MV-4-11 (cell line): ENCODE measurements at regions not wholly inside any gene's neighbourhood (a gene's known extent, or its start where the extent isn't known, plus 50 kb on each side); places are given as distances from the start of the nearest gene placed in this dataset.

Experiments used
- DNase-seq: peaks from one replicate; lab custom pipeline; 2025; lab: John Stamatoyannopoulos, UW

- DNase-seq = no peak
Measured at GRCh38 chr6:159479146-159479545, 213.9 kb downstream of the SOD2 start.

GRCh38 chr6:159473475-159474263 is 219.4 kb downstream of the SOD2 start:
- DNase-seq = no peak

GRCh38 chr6:159470397-159470796 is 222.6 kb downstream of the SOD2 start:
- no peak for DNase-seq

- DNase-seq = no peak
Measured at GRCh38 chr6:159469443-159469842, 223.6 kb downstream of the SOD2 start.

- no peak for DNase-seq
Measured at GRCh38 chr6:159468994-159469393, 224.0 kb downstream of the SOD2 start.

- DNase-seq = peak; percentile 47
Measured at GRCh38 chr6:159467473-159468041, 225.5 kb downstream of the SOD2 start.

GRCh38 chr6:159466926-159467325 is 226.1 kb downstream of the SOD2 start:
- DNase-seq = no peak

GRCh38 chr6:159464816-159465215 is 228.2 kb downstream of the SOD2 start:
- no peak for DNase-seq

- no peak for DNase-seq
Measured at GRCh38 chr6:159463119-159463829, 229.8 kb downstream of the SOD2 start.

GRCh38 chr6:159462431-159462830 is 230.6 kb downstream of the SOD2 start:
- DNase-seq = no peak

- DNase-seq = peak; percentile 44
Measured at GRCh38 chr6:159461998-159462397, 231.0 kb downstream of the SOD2 start.

GRCh38 chr6:159461266-159461665 is 231.8 kb downstream of the SOD2 start:
- DNase-seq = no peak

GRCh38 chr6:159460476-159460875 is 232.6 kb downstream of the SOD2 start:
- no peak for DNase-seq

GRCh38 chr6:159456349-159456748 is 236.7 kb downstream of the SOD2 start:
- peak; percentile 60 for DNase-seq

GRCh38 chr6:159455700-159456274 is 237.3 kb downstream of the SOD2 start:
- DNase-seq = no peak

GRCh38 chr6:159450815-159451465 is 242.1 kb downstream of the SOD2 start:
- no peak for DNase-seq

- no peak for DNase-seq
Measured at GRCh38 chr6:159446340-159446739, 246.7 kb downstream of the SOD2 start.

GRCh38 chr6:159445351-159445750 is 247.7 kb downstream of the SOD2 start:
- no peak for DNase-seq

GRCh38 chr6:159444056-159444760 is 248.8 kb downstream of the SOD2 start:
- no peak for DNase-seq

GRCh38 chr6:159443417-159443920 is 249.6 kb downstream of the SOD2 start:
- no peak for DNase-seq

GRCh38 chr6:159441704-159441981 is 251.4 kb downstream of the SOD2 start:
- DNase-seq = no peak
